ENCODE measurements at regions not wholly inside any gene's neighbourhood (a gene's known extent, or its start where the extent isn't known, plus 50 kb on each side); places are given as distances from the start of the nearest gene placed in this dataset.

GRCh38 chr3:87175732-87176131 is 51.4 kb upstream of the CHMP2B start:
- ChIA-PET POLR2A (no interaction called here), RAD21 (ENCODE audit: unreplicated experiment) (no interaction called here), SMC1A (ENCODE audit: uncharacterized antibody, unreplicated experiment) (interaction anchor here (1.4 kb wide), 1 partner anchor 17 kb away, joined by 5 read pairs; no protein-coding TSS in a partner anchor), CTCF (interaction anchor here (1.0 kb wide), 1 partner anchor 8 kb away, joined by 3 read pairs; no protein-coding TSS in a partner anchor)
- intact Hi-C loops (cut with micrococcal nuclease; ENCODE audit: unreplicated experiment) (no loop called here), in situ Hi-C loops (cut with MboI) (no loop called here)
- no peaks in the 10 kb centered on the region for H3K4me1 ChIP-seq (ENCODE audit: control insufficient read depth, insufficient read depth, low read length)
- H3K79me2 ChIP-seq (ENCODE audit: control insufficient read depth, insufficient read depth, low read length), result no peaks in the 10 kb centered on the region
- no peak overlapping the region for H2AFZ ChIP-seq (ENCODE audit: control insufficient read depth, low read depth, low read length)
- no peaks in the 10 kb centered on the region for H3K27me3 ChIP-seq (replicated peaks in 1 of 2; ENCODE audit: control insufficient read depth in 2 of 2, insufficient read depth in 2 of 2, low read length in 1 of 2)
- DNase-seq (ENCODE audit: low read depth, low spot score) (no peak), FAIRE-seq (no peak), ATAC-seq (no peak)
- no peaks in the 10 kb centered on the region for H4K20me1 ChIP-seq (ENCODE audit: control insufficient read depth, insufficient read depth)
- TF ChIP-seq ZNF687 (IDR thresholded peaks at IDR 0.05) (no peak), NBN (IDR thresholded peaks at IDR 0.05) (no peak), YY1 (IDR thresholded peaks at IDR 0.05; ENCODE audit: low read depth, low read length) (no peak), PAX8 (IDR thresholded peaks at IDR 0.05) (no peak), STAT3 (IDR thresholded peaks at IDR 0.05; ENCODE audit: low read depth, low read length) (no peak), GABPA (IDR thresholded peaks at IDR 0.05; ENCODE audit: low read depth) (no peak)
- H3K36me3 ChIP-seq (ENCODE audit: control insufficient read depth in 2 of 2, insufficient read depth in 2 of 2, low read length in 1 of 2), result no peaks in the 10 kb centered on the region
- H3K4me3 ChIP-seq, result no peak overlapping the region
- H3K9me3 ChIP-seq (replicated peaks; ENCODE audit: control insufficient read depth, insufficient read depth, low read length), result no peaks in the 10 kb centered on the region
- WGBS (ENCODE audit: insufficient coverage, insufficient replicate concordance, low lambda C conversion rate, missing lambda C conversion rate), result 16% methylated on average over 2 of the region's 2 CpGs
- BruUV-seq (replicated peaks), result no TSS peak
- no peak overlapping the region for H3K4me2 ChIP-seq (ENCODE audit: control insufficient read depth, insufficient read depth)
- H3K27ac ChIP-seq (ENCODE audit: control insufficient read depth, insufficient read depth), result no peak overlapping the region
- no peak overlapping the region for H3K9ac ChIP-seq (ENCODE audit: control insufficient read depth, insufficient read depth, low read length)
